COLO668 (cell line): ENCODE measurements at regions not wholly inside any gene's neighbourhood (a gene's known extent, or its start where the extent isn't known, plus 50 kb on each side); places are given as distances from the start of the nearest gene placed in this dataset.
A peak's percentile ranks its signal among the peaks of the same experiment; 100 is the strongest.
"Not testable (repeated sequence)": the region's sequence is repeated elsewhere in the genome, so short reads cannot be mapped to it uniquely, and the experiment has no call there.

Experiments used
- DNase-seq: peaks from one replicate; lab custom pipeline; 2025; ENCODE audit not compliant: unreplicated experiment; lab: John Stamatoyannopoulos, UW

GRCh38 chr6:26173836-26174145, 86.6 kb downstream of the HFE start:
- DNase-seq: no peak

GRCh38 chr6:26175033-26175427, 87.8 kb downstream of the HFE start:
- DNase-seq: no peak

- peak; percentile 7 for DNase-seq
These were observed 88.4 kb downstream of the HFE start for GRCh38 chr6:26175428-26176181.

GRCh38 chr6:26179675-26180074, 92.4 kb downstream of the HFE start:
- DNase-seq: no peak

GRCh38 chr6:26180346-26180745, 93.1 kb downstream of the HFE start:
- no peak for DNase-seq

GRCh38 chr6:26183237-26183580, 96.0 kb downstream of the HFE start:
- DNase-seq: no peak

- no peak for DNase-seq
These were observed 96.5 kb downstream of the HFE start for GRCh38 chr6:26183581-26184366.

GRCh38 chr6:26184367-26184891, 97.2 kb downstream of the HFE start:
- DNase-seq: no peak

GRCh38 chr6:26185004-26185403, 97.8 kb downstream of the HFE start:
- no peak for DNase-seq

- no peak for DNase-seq
These were observed 98.6 kb downstream of the HFE start for GRCh38 chr6:26185802-26186201.

GRCh38 chr6:26186652-26187051, 99.4 kb downstream of the HFE start:
- DNase-seq: no peak

GRCh38 chr6:26187292-26187691, 100.1 kb downstream of the HFE start:
- DNase-seq: no peak

- peak; percentile 17 for DNase-seq
These were observed 100.9 kb downstream of the HFE start for GRCh38 chr6:26187981-26188635.

- DNase-seq: not testable (repeated sequence)
These were observed 104.3 kb downstream of the HFE start for GRCh38 chr6:26191512-26191911.

- DNase-seq: no peak
These were observed 106.5 kb downstream of the HFE start for GRCh38 chr6:26193467-26194328.

- no peak for DNase-seq
These were observed 107.1 kb downstream of the HFE start for GRCh38 chr6:26194329-26194701.

- DNase-seq: no peak
These were observed 107.7 kb downstream of the HFE start for GRCh38 chr6:26194816-26195375.

GRCh38 chr6:26195376-26195923, 108.2 kb downstream of the HFE start:
- peak; percentile 51 for DNase-seq

GRCh38 chr6:26195924-26196845, 109.0 kb downstream of the HFE start:
- peak; percentile 17 for DNase-seq
